ENCODE measurements at regions not wholly inside any gene's neighbourhood (a gene's known extent, or its start where the extent isn't known, plus 50 kb on each side); places are given as distances from the start of the nearest gene placed in this dataset.
A peak's percentile ranks its signal among the peaks of the same experiment; 100 is the strongest.

DNA sequence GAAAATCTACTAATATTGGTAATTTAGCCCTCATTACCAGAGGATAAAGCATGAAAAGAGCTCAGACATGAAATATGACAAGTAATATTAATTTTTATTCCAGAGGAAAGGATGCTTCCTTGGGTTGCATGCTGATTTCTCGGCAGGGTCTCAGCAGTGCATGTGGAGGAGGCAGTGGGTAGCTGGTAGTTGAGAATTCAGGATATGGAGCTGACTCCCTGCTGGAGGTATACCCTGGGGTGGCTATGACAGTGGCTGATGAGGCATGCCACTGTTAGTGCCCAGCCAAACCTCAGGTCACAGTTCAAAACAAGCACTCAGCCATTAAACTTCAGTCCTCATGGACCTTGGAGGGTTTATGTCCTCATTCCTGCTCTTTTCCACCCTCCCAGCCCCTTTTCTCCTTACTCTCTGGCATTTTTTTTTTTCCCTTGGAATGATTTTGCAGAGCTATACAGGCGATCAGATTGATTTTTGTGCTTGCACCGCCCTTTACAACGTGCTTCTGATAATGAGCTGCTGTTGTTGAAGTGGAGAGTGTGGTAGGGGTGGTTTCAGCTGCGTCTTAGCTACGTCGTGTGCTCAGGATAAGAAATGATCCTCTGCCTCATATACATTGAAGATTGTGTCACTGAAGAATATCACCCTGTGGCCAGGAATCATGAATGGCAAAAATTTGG lies 761.9 kb upstream of the MMS22L start:
- DNase-seq, result no peak
- Mint-ChIP-seq H3K4me3 (ENCODE audit: unreplicated experiment) (peak overlapping the region; percentile 7), H3K9me3 (ENCODE audit: unreplicated experiment) (no peaks in the 10 kb centered on the region), H3K36me3 (ENCODE audit: unreplicated experiment) (no peaks in the 10 kb centered on the region), H3K27me3 (ENCODE audit: unreplicated experiment) (peaks cover 3% of the 10 kb centered on the region), H3K27ac (ENCODE audit: unreplicated experiment) (peak overlapping the region; percentile 92), H3K4me1 (ENCODE audit: low read depth, unreplicated experiment) (peaks cover 67% of the 10 kb centered on the region)
- TF ChIP-seq CTCF (IDR thresholded peaks at IDR 0.05; ENCODE audit: partially characterized antibody, unreplicated experiment), result no peak

- DNase-seq, result no peak
- no peaks in the 10 kb centered on the region for H3K9me3 Mint-ChIP-seq (ENCODE audit: unreplicated experiment)
- peaks cover 3% of the 10 kb centered on the region for H3K27me3 Mint-ChIP-seq (ENCODE audit: unreplicated experiment)
- TF ChIP-seq CTCF (IDR thresholded peaks at IDR 0.05; ENCODE audit: partially characterized antibody, unreplicated experiment), result no peak
- peaks cover 47% of the 10 kb centered on the region for H3K4me1 Mint-ChIP-seq (ENCODE audit: low read depth, unreplicated experiment)
- no peaks in the 10 kb centered on the region for H3K36me3 Mint-ChIP-seq (ENCODE audit: unreplicated experiment)
- H3K27ac Mint-ChIP-seq (ENCODE audit: unreplicated experiment), result no peak overlapping the region
- H3K4me3 Mint-ChIP-seq (ENCODE audit: unreplicated experiment), result no peak overlapping the region
Observed at GRCh38 chr6:98047164-98047563, 764.1 kb upstream of the MMS22L start.

DNA sequence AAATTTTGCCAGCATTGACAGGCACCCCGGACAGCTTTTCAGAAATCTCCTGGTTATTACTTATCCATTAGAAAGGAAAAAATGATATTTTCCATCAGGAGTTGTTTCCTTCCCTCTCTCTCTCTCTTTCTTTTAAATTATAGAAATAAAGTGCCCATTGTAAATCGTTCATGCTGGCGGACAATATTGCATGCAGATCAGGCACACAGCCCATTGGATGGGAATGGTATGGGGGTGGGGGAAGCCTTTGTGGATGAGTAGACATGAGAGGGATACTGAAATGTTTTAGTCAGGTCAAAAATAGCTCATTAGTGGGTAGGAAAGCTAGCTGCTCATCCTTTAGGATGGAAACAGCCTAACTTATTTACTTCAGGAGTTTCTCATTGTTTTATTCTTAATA lies 764.9 kb upstream of the MMS22L start:
- Mint-ChIP-seq H3K9me3 (ENCODE audit: unreplicated experiment) (no peaks in the 10 kb centered on the region), H3K4me3 (ENCODE audit: unreplicated experiment) (no peak overlapping the region), H3K36me3 (ENCODE audit: unreplicated experiment) (no peaks in the 10 kb centered on the region), H3K4me1 (ENCODE audit: low read depth, unreplicated experiment) (peaks cover 43% of the 10 kb centered on the region), H3K27me3 (ENCODE audit: unreplicated experiment) (peaks cover 3% of the 10 kb centered on the region), H3K27ac (ENCODE audit: unreplicated experiment) (no peak overlapping the region)
- TF ChIP-seq CTCF (IDR thresholded peaks at IDR 0.05; ENCODE audit: partially characterized antibody, unreplicated experiment), result no peak
- no peak for DNase-seq

- H3K27me3 Mint-ChIP-seq (ENCODE audit: unreplicated experiment), result no peaks in the 10 kb centered on the region
- no peaks in the 10 kb centered on the region for H3K9me3 Mint-ChIP-seq (ENCODE audit: unreplicated experiment)
- H3K36me3 Mint-ChIP-seq (ENCODE audit: unreplicated experiment), result no peaks in the 10 kb centered on the region
- peaks cover 12% of the 10 kb centered on the region for H3K4me1 Mint-ChIP-seq (ENCODE audit: low read depth, unreplicated experiment)
- peak; percentile 59 for TF ChIP-seq CTCF (IDR thresholded peaks at IDR 0.05; ENCODE audit: partially characterized antibody, unreplicated experiment)
- no peak overlapping the region for H3K27ac Mint-ChIP-seq (ENCODE audit: unreplicated experiment)
- H3K4me3 Mint-ChIP-seq (ENCODE audit: unreplicated experiment), result no peak overlapping the region
- no peak for DNase-seq
Observed at GRCh38 chr6:98054453-98054852, 771.4 kb upstream of the MMS22L start.

DNA sequence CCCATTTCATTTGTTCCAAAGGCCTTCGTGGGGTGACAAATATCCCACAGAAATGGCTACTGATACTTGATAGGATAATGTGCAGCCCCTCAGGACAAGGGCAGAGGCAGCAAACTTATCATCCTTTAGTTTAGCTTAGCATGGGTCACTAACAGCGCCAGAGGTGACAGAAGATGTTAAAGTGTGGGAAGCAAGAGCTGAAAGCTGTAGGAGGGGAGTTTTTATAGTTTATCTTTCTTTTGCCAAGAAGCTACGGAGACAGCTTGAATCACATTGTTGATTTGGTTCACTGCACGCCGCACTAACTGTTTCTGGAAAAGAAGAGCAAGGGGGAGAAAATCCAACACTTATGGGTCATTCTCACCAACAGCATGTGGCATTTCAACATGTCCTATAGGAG lies 773.9 kb upstream of the MMS22L start:
- H3K4me3 Mint-ChIP-seq (ENCODE audit: unreplicated experiment), result no peak overlapping the region
- H3K27me3 Mint-ChIP-seq (ENCODE audit: unreplicated experiment), result no peaks in the 10 kb centered on the region
- no peak for TF ChIP-seq CTCF (IDR thresholded peaks at IDR 0.05; ENCODE audit: partially characterized antibody, unreplicated experiment)
- H3K27ac Mint-ChIP-seq (ENCODE audit: unreplicated experiment), result no peak overlapping the region
- no peak for DNase-seq
- H3K9me3 Mint-ChIP-seq (ENCODE audit: unreplicated experiment), result peaks cover 1% of the 10 kb centered on the region
- H3K36me3 Mint-ChIP-seq (ENCODE audit: unreplicated experiment), result no peaks in the 10 kb centered on the region
- peaks cover 12% of the 10 kb centered on the region for H3K4me1 Mint-ChIP-seq (ENCODE audit: low read depth, unreplicated experiment)

Data from glutamatergic neuron (in vitro differentiated cells).